ENCODE measurements at regions not wholly inside any gene's neighbourhood (a gene's known extent, or its start where the extent isn't known, plus 50 kb on each side); places are given as distances from the start of the nearest gene placed in this dataset.

DNA sequence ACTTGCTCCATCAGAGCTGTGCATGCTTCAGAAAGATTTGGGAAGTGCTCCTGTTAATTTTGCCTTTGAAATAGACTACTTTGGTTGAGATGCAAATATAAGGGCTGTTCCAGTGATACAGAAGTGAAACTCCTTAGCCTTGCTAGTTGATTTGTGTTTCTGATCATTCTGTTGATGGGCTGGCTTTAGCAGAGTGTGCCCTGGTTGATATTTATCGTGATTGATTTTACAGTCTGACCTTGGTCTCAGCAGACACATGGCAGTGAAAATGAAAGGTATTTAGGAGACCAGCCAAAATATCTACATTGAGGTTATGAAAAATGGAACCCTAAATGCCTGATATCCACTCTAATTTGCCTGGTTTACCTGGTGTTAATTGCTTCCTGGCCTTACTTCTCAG lies 122.1 kb upstream of the CEP162 start:
- FAIRE-seq (no peak), DNase-seq (no peak)
- H3K9me3 ChIP-seq (ENCODE audit: control insufficient read depth in 2 of 2, insufficient read depth in 1 of 2, low read depth in 1 of 2, low read length in 1 of 2), result no peaks in the 10 kb centered on the region
- H3K27ac ChIP-seq (ENCODE audit: low read depth in 1 of 3, low read length in 2 of 3), result no peak overlapping the region
- H3K27me3 ChIP-seq (ENCODE audit: control insufficient read depth in 3 of 3, insufficient read depth in 3 of 3, low read length in 3 of 3), result no peaks in the 10 kb centered on the region
- 64 to 94% (median 67%) methylated on average over 1 of the region's 1 CpG for WGBS, 3 donors
- no peaks in the 10 kb centered on the region for H3K4me1 ChIP-seq (ENCODE audit: control insufficient read depth in 3 of 3, insufficient read depth in 2 of 3, low read depth in 1 of 3, low read length in 2 of 3)
- H3K36me3 ChIP-seq (ENCODE audit: control insufficient read depth in 3 of 3, insufficient read depth in 2 of 3, low read depth in 1 of 3, low read length in 3 of 3), result no peaks in the 10 kb centered on the region
- no peak overlapping the region for H3K4me3 ChIP-seq (ENCODE audit: low read depth in 1 of 3, low read length in 3 of 3)

DNA sequence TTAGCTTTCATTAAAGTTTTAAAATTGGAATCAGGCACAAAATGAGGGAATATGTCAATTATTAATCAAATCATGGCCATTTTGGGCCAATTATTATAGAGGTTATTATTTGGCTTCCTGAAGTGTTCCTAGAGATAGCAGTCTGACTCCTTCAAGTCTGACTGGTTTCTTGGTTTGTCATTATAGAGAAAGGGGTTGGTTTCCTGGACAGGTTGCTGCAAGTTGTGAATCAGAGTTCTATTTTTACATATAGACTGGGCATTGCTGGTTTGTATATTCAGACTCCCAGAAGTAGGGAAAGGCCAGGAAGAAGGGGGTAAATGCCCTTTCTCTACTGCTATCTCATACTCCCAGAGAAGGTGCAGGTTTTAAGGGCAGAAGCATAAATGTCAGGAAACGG lies 121.4 kb upstream of the CEP162 start:
- Histone ChIP-seq H3K27ac (ENCODE audit: low read depth in 1 of 3, low read length in 2 of 3) (no peak overlapping the region), H3K36me3 (ENCODE audit: control insufficient read depth in 3 of 3, insufficient read depth in 2 of 3, low read depth in 1 of 3, low read length in 3 of 3) (no peaks in the 10 kb centered on the region), H3K4me1 (ENCODE audit: control insufficient read depth in 3 of 3, insufficient read depth in 2 of 3, low read depth in 1 of 3, low read length in 2 of 3) (no peaks in the 10 kb centered on the region), H3K27me3 (ENCODE audit: control insufficient read depth in 3 of 3, insufficient read depth in 3 of 3, low read length in 3 of 3) (no peaks in the 10 kb centered on the region), H3K9me3 (ENCODE audit: control insufficient read depth in 2 of 2, insufficient read depth in 1 of 2, low read depth in 1 of 2, low read length in 1 of 2) (no peaks in the 10 kb centered on the region), H3K4me3 (ENCODE audit: low read depth in 1 of 3, low read length in 3 of 3) (no peak overlapping the region)
- DNase-seq, result no peak
- 37 to 77% (median 48%) methylated on average over 1 of the region's 1 CpG for WGBS, 3 donors
- no peak for FAIRE-seq

DNA sequence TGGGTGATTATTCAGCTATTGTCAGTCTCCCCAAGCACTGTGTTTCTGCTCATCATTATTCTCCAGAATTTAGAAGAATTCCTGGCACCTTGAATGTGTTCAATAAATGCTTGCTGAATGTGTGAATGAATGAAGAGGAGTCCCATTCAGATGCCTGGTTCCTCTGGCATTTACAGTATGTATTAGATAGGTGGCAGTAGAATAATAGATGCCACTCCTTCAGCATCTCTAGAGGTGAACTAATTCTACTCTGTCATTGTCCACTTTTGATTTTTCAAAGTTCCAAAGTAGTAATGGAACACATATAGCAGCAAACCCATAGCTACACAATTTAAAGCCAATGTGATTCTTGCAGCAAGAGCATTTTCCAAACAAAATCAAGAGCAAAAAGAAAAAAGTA lies 118.9 kb upstream of the CEP162 start:
- FAIRE-seq, result no peak

DNA sequence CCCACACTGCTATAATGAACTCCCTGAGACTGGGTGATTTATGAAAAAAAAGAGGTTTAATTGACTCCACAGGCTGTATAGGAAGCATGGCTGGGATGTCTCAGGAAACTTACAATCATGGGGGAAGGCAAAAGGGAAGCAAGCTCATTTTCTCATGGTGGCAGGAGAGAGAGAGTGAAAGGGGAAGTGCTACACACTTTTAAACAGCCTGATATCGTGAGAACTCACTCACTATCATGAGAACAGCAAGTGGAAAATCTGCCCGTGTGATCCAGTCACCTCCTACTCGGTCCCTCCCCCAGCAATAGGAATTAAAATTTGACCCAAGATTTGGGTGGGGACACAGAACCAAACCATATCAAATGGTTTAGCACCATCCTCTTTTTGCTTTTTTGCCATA lies 116.6 kb upstream of the CEP162 start:
- FAIRE-seq, result no peak
- WGBS, 3 donors, result 62 to 77% (median 64%) methylated on average over 3 of the region's 3 CpGs

More for the DNA sequence above, 118.9 kb upstream of the CEP162 start:
- H3K36me3 ChIP-seq (ENCODE audit: control insufficient read depth in 3 of 3, insufficient read depth in 2 of 3, low read depth in 1 of 3, low read length in 3 of 3), result no peaks in the 10 kb centered on the region
- no peaks in the 10 kb centered on the region for H3K4me1 ChIP-seq (ENCODE audit: control insufficient read depth in 3 of 3, insufficient read depth in 2 of 3, low read depth in 1 of 3, low read length in 2 of 3)
- no peaks in the 10 kb centered on the region for H3K27me3 ChIP-seq (ENCODE audit: control insufficient read depth in 3 of 3, insufficient read depth in 3 of 3, low read length in 3 of 3)
- H3K4me3 ChIP-seq (ENCODE audit: low read depth in 1 of 3, low read length in 3 of 3), result no peak overlapping the region
- no peak for DNase-seq
- H3K27ac ChIP-seq (ENCODE audit: low read depth in 1 of 3, low read length in 2 of 3), result no peak overlapping the region
- no peaks in the 10 kb centered on the region for H3K9me3 ChIP-seq (ENCODE audit: control insufficient read depth in 2 of 2, insufficient read depth in 1 of 2, low read depth in 1 of 2, low read length in 1 of 2)

DNA sequence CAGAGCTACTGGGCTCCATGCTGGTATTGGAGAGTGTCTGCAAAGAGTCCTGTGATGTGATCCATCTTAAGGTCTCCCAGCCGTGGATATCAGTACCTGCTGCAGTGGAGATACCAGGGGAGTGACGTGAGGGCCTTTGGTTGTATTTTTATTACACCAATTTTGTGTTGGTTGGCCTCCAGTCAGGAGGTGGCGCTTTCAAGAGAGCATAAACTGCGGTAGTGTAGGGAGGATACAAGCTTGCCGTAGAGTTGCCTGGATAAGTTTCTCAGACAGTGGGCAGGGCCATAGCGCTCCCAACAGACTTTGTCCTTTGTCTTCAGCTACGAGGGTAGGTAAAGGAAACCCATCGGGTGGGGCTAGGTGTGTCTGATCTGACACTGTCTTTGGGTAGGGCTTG lies 113.0 kb upstream of the CEP162 start:
- Histone ChIP-seq H3K27ac (ENCODE audit: low read depth in 1 of 3, low read length in 2 of 3) (no peak overlapping the region), H3K27me3 (ENCODE audit: control insufficient read depth in 3 of 3, insufficient read depth in 3 of 3, low read length in 3 of 3) (no peaks in the 10 kb centered on the region), H3K4me1 (ENCODE audit: control insufficient read depth in 3 of 3, insufficient read depth in 2 of 3, low read depth in 1 of 3, low read length in 2 of 3) (no peaks in the 10 kb centered on the region), H3K9me3 (ENCODE audit: control insufficient read depth in 2 of 2, insufficient read depth in 1 of 2, low read depth in 1 of 2, low read length in 1 of 2) (peaks cover 0 to 5% of the 10 kb centered on the region in 2 donors), H3K36me3 (ENCODE audit: control insufficient read depth in 3 of 3, insufficient read depth in 2 of 3, low read depth in 1 of 3, low read length in 3 of 3) (no peaks in the 10 kb centered on the region), H3K4me3 (ENCODE audit: low read depth in 1 of 3, low read length in 3 of 3) (no peak overlapping the region)
- WGBS, 3 donors, result 60 to 77% (median 62%) methylated on average over 8 of the region's 8 CpGs
- DNase-seq (no peak), FAIRE-seq (no peak)

More for the DNA sequence above, 116.6 kb upstream of the CEP162 start:
- H3K27me3 ChIP-seq (ENCODE audit: control insufficient read depth in 3 of 3, insufficient read depth in 3 of 3, low read length in 3 of 3), result no peaks in the 10 kb centered on the region
- H3K9me3 ChIP-seq (ENCODE audit: control insufficient read depth in 2 of 2, insufficient read depth in 1 of 2, low read depth in 1 of 2, low read length in 1 of 2), result peaks cover 0 to 5% of the 10 kb centered on the region in 2 donors
- H3K4me3 ChIP-seq (ENCODE audit: low read depth in 1 of 3, low read length in 3 of 3), result no peak overlapping the region
- DNase-seq, result no peak
- H3K36me3 ChIP-seq (ENCODE audit: control insufficient read depth in 3 of 3, insufficient read depth in 2 of 3, low read depth in 1 of 3, low read length in 3 of 3), result no peaks in the 10 kb centered on the region
- no peak overlapping the region for H3K27ac ChIP-seq (ENCODE audit: low read depth in 1 of 3, low read length in 2 of 3)
- no peaks in the 10 kb centered on the region for H3K4me1 ChIP-seq (ENCODE audit: control insufficient read depth in 3 of 3, insufficient read depth in 2 of 3, low read depth in 1 of 3, low read length in 2 of 3)

DNA sequence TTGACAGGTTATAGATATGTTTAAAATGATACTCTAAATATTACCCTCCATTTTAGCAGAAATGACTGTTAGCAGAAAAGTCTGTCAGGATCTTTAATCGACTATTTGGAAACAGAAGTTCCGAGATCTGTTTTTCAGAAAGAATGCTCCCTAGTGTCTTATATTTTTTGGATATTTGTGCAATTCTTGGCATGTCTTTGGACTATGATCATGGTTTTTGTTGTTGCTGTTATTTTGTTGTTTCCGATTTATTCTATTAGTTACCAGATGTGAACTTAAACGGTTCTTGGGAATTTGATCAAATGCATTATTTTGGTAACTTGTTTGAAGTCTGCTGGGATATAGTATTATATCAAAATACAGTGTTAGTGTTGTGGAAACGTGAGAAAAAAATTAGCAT lies 106.4 kb upstream of the CEP162 start:
- no peak for DNase-seq
- 60 to 65% (median 63%) methylated on average over 5 of the region's 5 CpGs for WGBS, 3 donors
- no peaks in the 10 kb centered on the region for H3K4me1 ChIP-seq (ENCODE audit: control insufficient read depth in 3 of 3, insufficient read depth in 2 of 3, low read depth in 1 of 3, low read length in 2 of 3)
- no peak overlapping the region for H3K27ac ChIP-seq (ENCODE audit: low read depth in 1 of 3, low read length in 2 of 3)
- no peaks in the 10 kb centered on the region for H3K36me3 ChIP-seq (ENCODE audit: control insufficient read depth in 3 of 3, insufficient read depth in 2 of 3, low read depth in 1 of 3, low read length in 3 of 3)
- H3K9me3 ChIP-seq (ENCODE audit: control insufficient read depth in 2 of 2, insufficient read depth in 1 of 2, low read depth in 1 of 2, low read length in 1 of 2), result no peaks in the 10 kb centered on the region
- H3K4me3 ChIP-seq (ENCODE audit: low read depth in 1 of 3, low read length in 3 of 3), result no peak overlapping the region
- no peaks in the 10 kb centered on the region for H3K27me3 ChIP-seq (ENCODE audit: control insufficient read depth in 3 of 3, insufficient read depth in 3 of 3, low read length in 3 of 3)
- no peak for FAIRE-seq

DNA sequence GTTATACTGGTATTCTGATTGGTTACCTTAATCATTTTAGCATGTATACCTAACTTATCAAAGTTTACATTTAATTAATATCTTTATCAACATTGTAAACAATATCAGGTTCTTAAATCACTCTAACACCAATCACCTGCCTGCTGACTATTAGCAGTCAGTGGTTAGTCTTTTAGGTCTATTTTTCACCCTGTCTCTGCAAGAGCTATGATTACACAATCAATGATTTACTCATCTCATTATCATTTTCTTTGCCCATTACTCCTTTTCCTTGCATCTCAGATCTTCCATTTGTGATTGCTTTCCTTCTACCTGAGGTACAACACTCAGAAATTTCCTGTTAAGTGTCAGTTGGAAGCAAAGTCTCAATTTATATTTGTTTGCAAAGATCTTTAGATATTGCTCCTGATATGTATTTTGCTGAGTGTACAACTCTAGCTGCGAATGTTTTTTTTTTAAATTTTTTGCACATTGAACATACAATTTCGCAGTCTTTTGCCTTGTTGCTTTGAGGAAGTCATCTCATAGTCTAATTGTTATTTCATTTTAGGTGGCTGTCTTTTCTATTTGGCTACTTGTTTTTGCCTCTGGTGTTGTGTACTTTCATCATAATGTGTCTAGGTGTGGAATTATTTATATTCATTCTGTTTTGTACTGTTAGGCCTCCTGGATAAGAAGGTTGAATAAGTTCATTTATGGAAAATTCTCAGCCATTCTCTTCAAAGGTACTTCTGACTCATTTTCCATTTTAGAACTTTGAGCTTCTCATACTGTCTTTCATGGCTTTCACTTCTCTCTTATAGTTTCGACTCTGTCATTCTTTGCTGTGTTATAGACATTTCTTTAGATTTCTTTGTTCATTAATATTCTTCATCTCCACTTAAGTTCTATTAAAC lies 104.9 kb upstream of the CEP162 start:
- H3K4me3 ChIP-seq (ENCODE audit: low read depth in 1 of 3, low read length in 3 of 3), result no peak overlapping the region
- H3K4me1 ChIP-seq (ENCODE audit: control insufficient read depth in 3 of 3, insufficient read depth in 2 of 3, low read depth in 1 of 3, low read length in 2 of 3), result no peaks in the 10 kb centered on the region
- no peaks in the 10 kb centered on the region for H3K9me3 ChIP-seq (ENCODE audit: control insufficient read depth in 2 of 2, insufficient read depth in 1 of 2, low read depth in 1 of 2, low read length in 1 of 2)
- no peaks in the 10 kb centered on the region for H3K27me3 ChIP-seq (ENCODE audit: control insufficient read depth in 3 of 3, insufficient read depth in 3 of 3, low read length in 3 of 3)
- H3K36me3 ChIP-seq (ENCODE audit: control insufficient read depth in 3 of 3, insufficient read depth in 2 of 3, low read depth in 1 of 3, low read length in 3 of 3), result no peaks in the 10 kb centered on the region
- FAIRE-seq (no peak), DNase-seq (no peak)
- 69 to 81% (median 80%) methylated on average over 3 of the region's 3 CpGs for WGBS, 3 donors
- no peak overlapping the region for H3K27ac ChIP-seq (ENCODE audit: low read depth in 1 of 3, low read length in 2 of 3)

DNA sequence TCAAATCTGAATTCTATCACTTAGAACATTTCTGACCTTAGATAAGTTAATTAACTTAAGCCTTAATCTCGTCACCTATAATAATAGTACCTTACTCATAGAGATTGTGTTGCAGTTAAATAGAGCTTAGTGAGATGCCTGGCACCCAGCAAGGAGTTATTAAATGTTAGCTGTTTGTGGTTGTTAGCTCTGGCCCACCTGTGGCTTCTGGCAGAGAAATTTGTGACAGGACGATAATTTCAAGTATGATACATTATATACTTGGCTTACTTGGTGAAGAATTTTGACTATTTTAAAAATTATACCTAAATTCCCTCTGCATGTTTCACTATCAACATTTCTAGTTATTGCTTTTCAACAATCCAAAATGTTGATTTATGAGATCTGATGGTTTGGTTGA lies 102.9 kb upstream of the CEP162 start:
- DNase-seq (no peak), FAIRE-seq (no peak)
- no peaks in the 10 kb centered on the region for H3K9me3 ChIP-seq (ENCODE audit: control insufficient read depth in 2 of 2, insufficient read depth in 1 of 2, low read depth in 1 of 2, low read length in 1 of 2)
- no peaks in the 10 kb centered on the region for H3K27me3 ChIP-seq (ENCODE audit: control insufficient read depth in 3 of 3, insufficient read depth in 3 of 3, low read length in 3 of 3)
- no peak overlapping the region for H3K27ac ChIP-seq (ENCODE audit: low read depth in 1 of 3, low read length in 2 of 3)
- no peaks in the 10 kb centered on the region for H3K4me1 ChIP-seq (ENCODE audit: control insufficient read depth in 3 of 3, insufficient read depth in 2 of 3, low read depth in 1 of 3, low read length in 2 of 3)
- WGBS, 3 donors, result 47 to 73% (median 55%) methylated on average over 2 of the region's 2 CpGs
- no peaks in the 10 kb centered on the region for H3K36me3 ChIP-seq (ENCODE audit: control insufficient read depth in 3 of 3, insufficient read depth in 2 of 3, low read depth in 1 of 3, low read length in 3 of 3)
- no peak overlapping the region for H3K4me3 ChIP-seq (ENCODE audit: low read depth in 1 of 3, low read length in 3 of 3)

DNA sequence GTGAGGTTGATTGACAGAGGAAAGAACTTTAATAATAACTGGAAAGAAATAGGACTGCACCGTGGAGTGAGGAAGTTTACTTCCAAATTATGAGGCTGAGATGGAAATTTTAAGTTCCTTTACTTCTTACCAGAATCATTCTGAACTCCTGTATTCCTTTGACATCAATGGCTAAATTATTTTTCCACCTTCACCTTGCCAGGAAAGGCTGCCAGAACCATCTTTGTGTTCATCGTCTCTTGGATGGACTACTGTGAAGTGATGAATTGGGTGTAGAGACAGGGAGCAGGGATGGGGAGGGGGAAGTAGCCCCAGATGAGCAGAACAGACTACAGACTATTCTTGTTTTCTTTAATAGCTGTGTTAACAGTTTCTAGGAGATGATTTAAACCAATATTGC lies 102.1 kb upstream of the CEP162 start:
- Histone ChIP-seq H3K4me3 (ENCODE audit: low read depth in 1 of 3, low read length in 3 of 3) (no peak overlapping the region), H3K36me3 (ENCODE audit: control insufficient read depth in 3 of 3, insufficient read depth in 2 of 3, low read depth in 1 of 3, low read length in 3 of 3) (no peaks in the 10 kb centered on the region), H3K9me3 (ENCODE audit: control insufficient read depth in 2 of 2, insufficient read depth in 1 of 2, low read depth in 1 of 2, low read length in 1 of 2) (no peaks in the 10 kb centered on the region), H3K4me1 (ENCODE audit: control insufficient read depth in 3 of 3, insufficient read depth in 2 of 3, low read depth in 1 of 3, low read length in 2 of 3) (no peaks in the 10 kb centered on the region), H3K27me3 (ENCODE audit: control insufficient read depth in 3 of 3, insufficient read depth in 3 of 3, low read length in 3 of 3) (no peaks in the 10 kb centered on the region), H3K27ac (ENCODE audit: low read depth in 1 of 3, low read length in 2 of 3) (no peak overlapping the region)
- FAIRE-seq, result no peak
- WGBS, 3 donors, result 38 to 57% (median 40%) methylated on average over 2 of the region's 2 CpGs
- DNase-seq, result no peak
